ENCODE measurements at regions not wholly inside any gene's neighbourhood (a gene's known extent, or its start where the extent isn't known, plus 50 kb on each side); places are given as distances from the start of the nearest gene placed in this dataset.

DNA sequence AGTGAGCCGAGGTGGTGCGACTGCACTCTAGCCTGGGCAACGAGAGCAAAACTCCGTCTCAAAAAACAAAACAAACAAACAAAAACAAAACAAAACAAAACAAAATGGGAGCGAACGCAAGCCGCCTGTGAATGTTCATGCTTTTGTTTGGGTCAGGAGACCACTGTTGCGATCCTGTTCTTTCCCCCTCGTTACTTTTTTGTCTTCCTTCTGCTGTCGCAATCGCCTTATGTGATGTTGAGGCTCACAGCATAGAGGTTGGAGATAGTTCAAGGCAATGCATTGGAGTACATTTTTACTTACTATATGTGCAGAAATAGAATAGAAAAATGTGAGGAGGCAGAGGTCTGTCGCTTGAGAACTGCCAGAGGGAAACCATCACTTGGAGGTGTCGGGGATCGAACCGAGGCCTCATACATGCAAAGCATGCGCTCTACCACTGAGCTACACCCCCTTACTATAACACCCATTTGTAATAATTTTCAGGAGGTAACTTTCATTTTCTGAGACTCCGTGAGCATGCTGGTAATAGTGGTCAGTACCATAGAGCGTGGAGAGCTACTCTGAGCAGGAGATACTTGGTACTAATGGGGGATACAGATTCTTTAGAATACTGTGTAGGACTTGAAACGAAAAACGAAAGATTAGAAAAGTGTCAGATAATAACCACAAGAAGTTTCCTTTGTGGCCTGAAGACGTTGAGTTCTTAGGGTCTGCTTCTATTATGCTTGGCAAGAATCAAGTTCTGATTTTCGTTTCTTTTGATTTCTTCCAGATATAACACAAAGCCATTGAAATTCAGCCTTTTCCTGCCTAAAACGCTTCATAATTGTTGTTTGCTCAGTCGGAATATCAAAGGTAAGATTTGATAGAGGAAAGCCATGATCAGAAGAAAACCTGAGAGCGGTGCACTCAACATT lies 121.1 kb downstream of the TRIM27 start:
- TF ChIP-seq, protein P1, sequence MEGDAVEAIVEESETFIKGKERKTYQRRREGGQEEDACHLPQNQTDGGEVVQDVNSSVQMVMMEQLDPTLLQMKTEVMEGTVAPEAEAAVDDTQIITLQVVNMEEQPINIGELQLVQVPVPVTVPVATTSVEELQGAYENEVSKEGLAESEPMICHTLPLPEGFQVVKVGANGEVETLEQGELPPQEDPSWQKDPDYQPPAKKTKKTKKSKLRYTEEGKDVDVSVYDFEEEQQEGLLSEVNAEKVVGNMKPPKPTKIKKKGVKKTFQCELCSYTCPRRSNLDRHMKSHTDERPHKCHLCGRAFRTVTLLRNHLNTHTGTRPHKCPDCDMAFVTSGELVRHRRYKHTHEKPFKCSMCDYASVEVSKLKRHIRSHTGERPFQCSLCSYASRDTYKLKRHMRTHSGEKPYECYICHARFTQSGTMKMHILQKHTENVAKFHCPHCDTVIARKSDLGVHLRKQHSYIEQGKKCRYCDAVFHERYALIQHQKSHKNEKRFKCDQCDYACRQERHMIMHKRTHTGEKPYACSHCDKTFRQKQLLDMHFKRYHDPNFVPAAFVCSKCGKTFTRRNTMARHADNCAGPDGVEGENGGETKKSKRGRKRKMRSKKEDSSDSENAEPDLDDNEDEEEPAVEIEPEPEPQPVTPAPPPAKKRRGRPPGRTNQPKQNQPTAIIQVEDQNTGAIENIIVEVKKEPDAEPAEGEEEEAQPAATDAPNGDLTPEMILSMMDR (IDR thresholded peaks at IDR 0.05), result no peak
- TF ChIP-seq POLR2A (IDR thresholded peaks at IDR 0.05), result no peak
